ENCODE measurements at regions not wholly inside any gene's neighbourhood (a gene's known extent, or its start where the extent isn't known, plus 50 kb on each side); places are given as distances from the start of the nearest gene placed in this dataset.

DNA sequence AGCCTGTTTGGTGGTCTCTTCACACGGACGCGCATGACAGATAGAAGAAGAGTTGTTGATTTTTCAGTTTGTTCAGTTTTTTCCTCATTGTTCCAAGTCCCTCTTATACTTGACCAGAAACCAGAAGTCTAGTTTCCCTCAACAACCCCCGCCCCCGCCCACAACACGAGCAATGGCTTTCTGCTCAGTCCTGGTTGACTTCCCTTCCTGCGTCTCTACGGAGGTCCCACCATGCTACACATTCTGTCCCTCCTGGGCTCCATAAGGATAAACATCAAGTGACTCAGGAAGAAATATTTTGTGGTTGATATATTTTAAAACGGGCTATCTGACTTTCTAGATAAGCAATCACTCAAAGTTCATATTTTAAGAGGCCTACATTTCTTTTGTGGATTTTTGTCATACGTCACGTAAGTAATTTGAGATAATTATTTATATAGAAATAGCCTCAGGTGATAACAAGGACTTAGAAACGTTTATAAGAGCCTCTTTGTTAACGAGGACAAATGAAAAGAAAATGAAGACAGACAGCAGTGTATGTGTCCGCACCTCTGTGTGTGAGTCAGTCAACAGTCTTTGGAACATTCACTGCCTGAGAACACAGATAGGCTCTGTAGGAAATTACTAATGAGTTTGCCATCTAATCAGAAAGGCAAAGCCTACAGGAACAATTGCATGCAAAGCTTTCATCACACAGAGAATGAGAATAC is 214.4 kb downstream of the RAP2A start (continued):
- TF ChIP-seq, protein P1, sequence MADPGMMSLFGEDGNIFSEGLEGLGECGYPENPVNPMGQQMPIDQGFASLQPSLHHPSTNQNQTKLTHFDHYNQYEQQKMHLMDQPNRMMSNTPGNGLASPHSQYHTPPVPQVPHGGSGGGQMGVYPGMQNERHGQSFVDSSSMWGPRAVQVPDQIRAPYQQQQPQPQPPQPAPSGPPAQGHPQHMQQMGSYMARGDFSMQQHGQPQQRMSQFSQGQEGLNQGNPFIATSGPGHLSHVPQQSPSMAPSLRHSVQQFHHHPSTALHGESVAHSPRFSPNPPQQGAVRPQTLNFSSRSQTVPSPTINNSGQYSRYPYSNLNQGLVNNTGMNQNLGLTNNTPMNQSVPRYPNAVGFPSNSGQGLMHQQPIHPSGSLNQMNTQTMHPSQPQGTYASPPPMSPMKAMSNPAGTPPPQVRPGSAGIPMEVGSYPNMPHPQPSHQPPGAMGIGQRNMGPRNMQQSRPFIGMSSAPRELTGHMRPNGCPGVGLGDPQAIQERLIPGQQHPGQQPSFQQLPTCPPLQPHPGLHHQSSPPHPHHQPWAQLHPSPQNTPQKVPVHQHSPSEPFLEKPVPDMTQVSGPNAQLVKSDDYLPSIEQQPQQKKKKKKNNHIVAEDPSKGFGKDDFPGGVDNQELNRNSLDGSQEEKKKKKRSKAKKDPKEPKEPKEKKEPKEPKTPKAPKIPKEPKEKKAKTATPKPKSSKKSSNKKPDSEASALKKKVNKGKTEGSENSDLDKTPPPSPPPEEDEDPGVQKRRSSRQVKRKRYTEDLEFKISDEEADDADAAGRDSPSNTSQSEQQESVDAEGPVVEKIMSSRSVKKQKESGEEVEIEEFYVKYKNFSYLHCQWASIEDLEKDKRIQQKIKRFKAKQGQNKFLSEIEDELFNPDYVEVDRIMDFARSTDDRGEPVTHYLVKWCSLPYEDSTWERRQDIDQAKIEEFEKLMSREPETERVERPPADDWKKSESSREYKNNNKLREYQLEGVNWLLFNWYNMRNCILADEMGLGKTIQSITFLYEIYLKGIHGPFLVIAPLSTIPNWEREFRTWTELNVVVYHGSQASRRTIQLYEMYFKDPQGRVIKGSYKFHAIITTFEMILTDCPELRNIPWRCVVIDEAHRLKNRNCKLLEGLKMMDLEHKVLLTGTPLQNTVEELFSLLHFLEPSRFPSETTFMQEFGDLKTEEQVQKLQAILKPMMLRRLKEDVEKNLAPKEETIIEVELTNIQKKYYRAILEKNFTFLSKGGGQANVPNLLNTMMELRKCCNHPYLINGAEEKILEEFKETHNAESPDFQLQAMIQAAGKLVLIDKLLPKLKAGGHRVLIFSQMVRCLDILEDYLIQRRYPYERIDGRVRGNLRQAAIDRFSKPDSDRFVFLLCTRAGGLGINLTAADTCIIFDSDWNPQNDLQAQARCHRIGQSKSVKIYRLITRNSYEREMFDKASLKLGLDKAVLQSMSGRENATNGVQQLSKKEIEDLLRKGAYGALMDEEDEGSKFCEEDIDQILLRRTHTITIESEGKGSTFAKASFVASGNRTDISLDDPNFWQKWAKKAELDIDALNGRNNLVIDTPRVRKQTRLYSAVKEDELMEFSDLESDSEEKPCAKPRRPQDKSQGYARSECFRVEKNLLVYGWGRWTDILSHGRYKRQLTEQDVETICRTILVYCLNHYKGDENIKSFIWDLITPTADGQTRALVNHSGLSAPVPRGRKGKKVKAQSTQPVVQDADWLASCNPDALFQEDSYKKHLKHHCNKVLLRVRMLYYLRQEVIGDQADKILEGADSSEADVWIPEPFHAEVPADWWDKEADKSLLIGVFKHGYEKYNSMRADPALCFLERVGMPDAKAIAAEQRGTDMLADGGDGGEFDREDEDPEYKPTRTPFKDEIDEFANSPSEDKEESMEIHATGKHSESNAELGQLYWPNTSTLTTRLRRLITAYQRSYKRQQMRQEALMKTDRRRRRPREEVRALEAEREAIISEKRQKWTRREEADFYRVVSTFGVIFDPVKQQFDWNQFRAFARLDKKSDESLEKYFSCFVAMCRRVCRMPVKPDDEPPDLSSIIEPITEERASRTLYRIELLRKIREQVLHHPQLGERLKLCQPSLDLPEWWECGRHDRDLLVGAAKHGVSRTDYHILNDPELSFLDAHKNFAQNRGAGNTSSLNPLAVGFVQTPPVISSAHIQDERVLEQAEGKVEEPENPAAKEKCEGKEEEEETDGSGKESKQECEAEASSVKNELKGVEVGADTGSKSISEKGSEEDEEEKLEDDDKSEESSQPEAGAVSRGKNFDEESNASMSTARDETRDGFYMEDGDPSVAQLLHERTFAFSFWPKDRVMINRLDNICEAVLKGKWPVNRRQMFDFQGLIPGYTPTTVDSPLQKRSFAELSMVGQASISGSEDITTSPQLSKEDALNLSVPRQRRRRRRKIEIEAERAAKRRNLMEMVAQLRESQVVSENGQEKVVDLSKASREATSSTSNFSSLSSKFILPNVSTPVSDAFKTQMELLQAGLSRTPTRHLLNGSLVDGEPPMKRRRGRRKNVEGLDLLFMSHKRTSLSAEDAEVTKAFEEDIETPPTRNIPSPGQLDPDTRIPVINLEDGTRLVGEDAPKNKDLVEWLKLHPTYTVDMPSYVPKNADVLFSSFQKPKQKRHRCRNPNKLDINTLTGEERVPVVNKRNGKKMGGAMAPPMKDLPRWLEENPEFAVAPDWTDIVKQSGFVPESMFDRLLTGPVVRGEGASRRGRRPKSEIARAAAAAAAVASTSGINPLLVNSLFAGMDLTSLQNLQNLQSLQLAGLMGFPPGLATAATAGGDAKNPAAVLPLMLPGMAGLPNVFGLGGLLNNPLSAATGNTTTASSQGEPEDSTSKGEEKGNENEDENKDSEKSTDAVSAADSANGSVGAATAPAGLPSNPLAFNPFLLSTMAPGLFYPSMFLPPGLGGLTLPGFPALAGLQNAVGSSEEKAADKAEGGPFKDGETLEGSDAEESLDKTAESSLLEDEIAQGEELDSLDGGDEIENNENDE (IDR thresholded peaks at IDR 0.05; ENCODE audit: insufficient replicate concordance, low read length), result no peak
- TF ChIP-seq HDAC2 (IDR thresholded peaks at IDR 0.05; ENCODE audit: borderline replicate concordance in 1 of 2, low read depth in 2 of 2, low read length in 2 of 2) (no peak), SIN3A (conservative IDR thresholded peaks at IDR 0.05 in 1 of 2, IDR thresholded peaks at IDR 0.05 in 1 of 2; ENCODE audit: low read depth in 1 of 2, low read length in 2 of 2) (no peak), JUND (IDR thresholded peaks at IDR 0.05; ENCODE audit: low read length) (no peak), CREB1 (IDR thresholded peaks at IDR 0.05) (no peak), EP300 (IDR thresholded peaks at IDR 0.05; ENCODE audit: borderline replicate concordance in 1 of 2, low read depth in 2 of 2, low read length in 2 of 2) (no peak), TCF12 (IDR thresholded peaks at IDR 0.05; ENCODE audit: low read depth, low read length) (no peak), KDM4A (IDR thresholded peaks at IDR 0.05; ENCODE audit: low read depth, low read length, severe bottlenecking) (no peak), ASH2L (IDR thresholded peaks at IDR 0.05; ENCODE audit: low read length) (no peak)
